HuH-7 (cell line): ENCODE measurements at regions not wholly inside any gene's neighbourhood (a gene's known extent, or its start where the extent isn't known, plus 50 kb on each side); places are given as distances from the start of the nearest gene placed in this dataset.

Experiments
- DNase-seq: peaks from one replicate; pipeline ENCODE4 v3.0.0; 2011; ENCODE audit warnings: low spot score

- DNase-seq = no peak
Measured at GRCh38 chr10:36688717-36689116, 436.7 kb upstream of the ANKRD30A start.

GRCh38 chr10:36683421-36683820, 442.0 kb upstream of the ANKRD30A start:
- no peak for DNase-seq

DNA sequence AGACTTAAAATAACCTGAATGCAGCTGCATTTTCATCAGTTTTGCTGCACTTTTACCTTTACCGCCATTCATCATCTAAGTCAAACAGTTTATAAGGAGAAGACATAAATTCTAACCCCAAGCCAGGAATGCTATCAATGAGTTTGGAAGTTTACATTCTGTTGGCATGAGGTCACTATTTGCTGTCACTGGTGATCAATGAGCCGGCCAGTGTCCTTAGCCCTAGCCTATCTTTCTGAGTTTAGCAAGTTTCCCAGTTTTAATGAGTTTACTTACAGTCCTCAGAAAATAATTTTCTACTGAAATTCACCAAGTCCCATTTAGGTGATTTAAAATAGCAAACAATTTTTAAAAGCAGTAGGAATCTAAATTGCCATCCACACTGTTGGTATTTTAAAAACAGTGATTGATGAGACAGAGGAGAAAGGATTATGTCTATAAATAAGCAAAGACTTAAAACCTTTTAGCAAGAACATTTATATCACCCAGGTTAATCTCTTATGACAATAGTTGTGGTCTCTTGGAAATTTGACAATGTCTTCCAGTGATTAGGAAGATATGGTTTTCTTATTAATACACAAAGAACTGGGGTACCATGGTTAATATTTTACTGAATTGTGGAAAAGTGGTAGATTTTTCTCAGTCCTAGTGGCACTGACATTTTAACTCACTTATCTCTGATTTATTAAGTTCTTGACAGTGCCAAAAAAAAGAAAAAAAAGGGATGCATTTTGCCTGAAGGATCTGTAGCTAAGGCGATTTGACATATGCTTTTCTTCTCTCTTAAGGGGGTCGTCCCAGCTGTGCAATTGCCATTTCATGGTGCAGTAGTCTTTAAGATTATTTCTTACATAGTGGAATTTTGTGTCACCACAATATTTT, 443.4 kb upstream of the ANKRD30A start:
- DNase-seq = peak; percentile 34

- DNase-seq = no peak
Measured at GRCh38 chr10:36679554-36679953, 445.8 kb upstream of the ANKRD30A start.

DNA sequence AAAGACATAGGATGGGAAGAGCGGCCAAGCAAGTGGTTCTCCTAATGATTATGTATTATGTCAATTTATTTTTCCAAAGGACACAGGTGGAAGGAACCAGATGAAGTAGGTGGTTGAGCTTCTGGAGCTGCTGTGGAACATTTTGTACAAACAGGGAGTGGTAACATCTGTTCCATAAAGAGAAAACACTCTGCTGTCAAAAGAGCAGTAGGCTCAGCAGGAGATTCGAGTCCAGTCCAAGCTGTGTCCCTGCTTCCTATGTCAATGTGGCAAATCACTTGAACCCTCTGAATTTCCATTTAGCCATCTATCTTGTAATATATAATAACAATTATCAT, 448.0 kb upstream of the ANKRD30A start:
- no peak for DNase-seq

GRCh38 chr10:36676756-36677430, 448.5 kb upstream of the ANKRD30A start:
- DNase-seq = no peak

DNA sequence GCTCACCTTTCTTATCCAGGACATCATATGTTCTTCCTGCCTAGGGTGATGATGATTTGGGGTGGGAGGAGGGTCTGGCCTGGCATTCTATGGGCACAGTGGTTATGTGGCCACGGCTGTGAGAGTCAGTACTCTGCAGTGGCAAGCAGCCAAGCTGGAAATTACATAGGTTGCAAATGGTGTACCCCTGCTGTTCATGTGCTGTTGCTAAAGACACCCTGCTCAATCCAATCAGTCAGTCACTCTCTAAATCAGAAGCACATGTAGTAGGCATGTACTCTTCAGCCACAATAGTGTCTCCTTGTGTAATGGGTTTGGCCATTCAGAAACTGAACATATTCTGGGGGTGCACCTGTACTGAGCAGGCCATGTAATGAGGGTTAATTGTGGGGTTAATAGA, 449.1 kb upstream of the ANKRD30A start:
- no peak for DNase-seq

GRCh38 chr10:36675458-36675880, 449.9 kb upstream of the ANKRD30A start:
- DNase-seq = no peak

DNA sequence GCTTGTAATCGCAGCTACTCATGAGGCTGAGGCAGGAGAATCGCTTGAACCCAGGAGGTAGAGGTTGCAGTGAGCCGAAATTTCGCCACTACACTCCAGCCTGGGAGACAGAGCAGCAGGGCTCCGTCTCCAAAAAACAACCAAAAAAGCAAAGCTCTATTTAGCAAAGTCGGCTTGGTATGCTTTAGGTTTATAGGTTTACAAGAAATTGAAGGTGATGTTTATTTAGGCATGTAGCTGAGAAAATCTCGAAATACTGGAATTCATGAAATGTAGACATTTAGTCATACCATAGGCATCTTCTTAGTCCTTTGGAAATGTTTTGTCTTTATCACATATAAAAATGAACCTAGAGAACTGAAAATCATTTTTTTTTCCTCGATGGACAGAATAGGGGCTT, 453.8 kb upstream of the ANKRD30A start:
- DNase-seq = no peak

DNA sequence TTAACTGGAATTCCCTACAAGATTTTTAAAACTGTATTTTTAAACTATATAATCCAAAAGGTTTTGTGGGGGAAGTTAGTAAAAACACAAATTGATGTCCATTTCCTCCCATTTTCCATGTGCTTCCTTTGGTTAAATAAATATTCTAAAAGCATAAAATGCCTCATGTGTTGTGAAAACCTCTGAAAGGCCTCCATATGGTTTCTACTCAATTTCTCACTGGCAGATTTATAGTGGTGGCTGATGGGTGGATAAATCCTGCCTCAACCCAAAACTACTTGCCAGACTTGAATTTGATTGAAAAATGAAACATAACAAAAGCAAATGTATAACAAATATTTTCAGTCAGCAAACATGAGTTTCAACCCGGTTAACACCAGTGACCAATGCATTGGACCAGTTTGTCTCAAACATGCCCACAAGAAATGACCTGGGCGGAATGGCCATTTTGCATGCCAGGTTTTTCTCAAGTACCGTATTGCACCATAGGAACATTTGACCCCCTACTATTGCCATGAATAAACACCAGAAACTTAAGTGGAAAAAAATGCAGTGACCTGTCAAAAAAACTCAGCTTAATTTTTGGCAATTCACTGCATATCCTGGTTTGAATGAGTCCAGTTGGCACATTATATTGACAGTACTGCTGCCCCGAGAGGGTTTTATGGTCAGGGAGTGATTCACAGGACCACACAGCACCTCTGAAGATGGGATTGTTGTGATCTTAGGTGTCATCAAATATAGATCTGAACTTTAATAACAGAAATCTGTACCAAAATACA, 454.6 kb upstream of the ANKRD30A start:
- no peak for DNase-seq

DNA sequence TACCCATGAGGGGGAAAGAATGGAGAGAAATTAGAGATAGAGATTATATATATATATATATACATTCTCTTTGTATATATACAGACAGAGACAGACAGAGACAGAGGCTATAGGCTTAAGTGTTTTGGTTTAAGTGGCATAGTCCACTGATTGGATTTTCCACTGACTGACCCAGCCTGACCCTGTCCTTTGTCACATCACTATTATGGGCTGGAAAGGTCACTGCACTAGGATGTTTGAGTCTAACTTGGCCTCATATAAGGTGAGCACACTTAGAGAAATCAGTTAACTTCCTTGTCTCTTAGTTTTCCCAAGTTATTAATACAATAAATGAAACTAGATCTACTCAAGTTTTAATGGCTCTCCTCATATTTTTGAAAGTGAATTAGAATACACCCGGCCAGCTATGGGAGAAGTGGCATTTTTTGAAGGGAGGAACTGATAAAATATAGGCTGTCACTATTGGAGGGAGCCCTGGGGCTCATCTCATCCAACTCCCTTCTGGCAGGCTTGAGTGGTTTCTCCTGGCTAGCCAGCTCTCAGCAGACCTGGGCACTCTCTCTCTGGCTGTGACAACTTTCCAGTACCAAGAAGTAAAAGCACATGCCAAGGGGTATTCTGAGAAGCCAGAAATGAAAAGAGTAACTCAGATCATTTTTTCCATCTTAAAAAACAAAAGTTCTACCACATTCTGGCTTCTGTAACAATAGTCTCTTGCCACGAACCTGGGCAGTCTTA, 455.6 kb upstream of the ANKRD30A start:
- DNase-seq = no peak

- no peak for DNase-seq
Measured at GRCh38 chr10:36666451-36666850, 458.9 kb upstream of the ANKRD30A start.

GRCh38 chr10:36662571-36662970, 462.8 kb upstream of the ANKRD30A start:
- no peak for DNase-seq

GRCh38 chr10:36650274-36650673, 475.1 kb upstream of the ANKRD30A start:
- no peak for DNase-seq

GRCh38 chr10:36647540-36647939, 477.9 kb upstream of the ANKRD30A start:
- DNase-seq = no peak

DNA sequence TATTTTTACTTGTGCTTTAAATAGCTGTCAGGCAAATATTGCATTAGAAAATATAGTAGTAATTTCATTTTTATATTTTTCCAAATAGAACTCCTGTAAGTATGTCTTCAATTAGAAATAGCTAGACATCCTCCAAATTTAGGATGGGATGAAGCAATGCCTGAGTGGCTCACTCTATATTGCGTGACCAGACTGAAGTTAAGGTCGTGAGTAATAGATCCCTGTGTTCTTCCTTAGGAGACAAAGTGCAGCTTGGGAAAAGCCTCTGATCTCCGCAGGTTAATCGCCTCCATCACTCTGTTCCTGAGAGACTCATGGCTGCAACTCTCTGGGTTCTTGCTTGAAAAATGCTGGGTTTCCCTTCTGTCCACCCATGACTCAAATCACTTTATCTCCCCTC, 484.8 kb upstream of the ANKRD30A start:
- DNase-seq = no peak

- no peak for DNase-seq
Measured at GRCh38 chr10:36638462-36639155, 486.8 kb upstream of the ANKRD30A start.

DNA sequence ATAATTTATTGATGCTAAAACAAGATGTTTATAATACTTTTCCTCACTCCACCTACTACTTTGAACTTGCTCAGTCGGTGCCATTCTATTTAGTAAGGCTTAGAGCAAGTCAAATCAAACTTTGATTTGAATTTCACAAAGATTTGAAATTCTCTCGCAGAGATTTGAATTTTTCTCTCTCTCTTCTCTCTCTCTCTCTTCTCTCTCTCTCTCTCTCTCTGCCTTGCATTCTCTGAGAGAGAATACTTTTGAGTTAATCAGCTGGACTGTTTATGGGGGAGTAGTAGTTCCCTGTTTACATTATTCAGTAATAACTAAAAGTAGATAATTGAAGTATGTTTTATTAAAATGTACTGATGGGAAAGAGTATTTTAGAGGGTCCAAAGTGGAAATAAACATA, 488.5 kb upstream of the ANKRD30A start:
- DNase-seq = no peak

GRCh38 chr10:36636285-36636839, 489.0 kb upstream of the ANKRD30A start:
- no peak for DNase-seq

- no peak for DNase-seq
Measured at GRCh38 chr10:36634916-36635315, 490.5 kb upstream of the ANKRD30A start.

DNA sequence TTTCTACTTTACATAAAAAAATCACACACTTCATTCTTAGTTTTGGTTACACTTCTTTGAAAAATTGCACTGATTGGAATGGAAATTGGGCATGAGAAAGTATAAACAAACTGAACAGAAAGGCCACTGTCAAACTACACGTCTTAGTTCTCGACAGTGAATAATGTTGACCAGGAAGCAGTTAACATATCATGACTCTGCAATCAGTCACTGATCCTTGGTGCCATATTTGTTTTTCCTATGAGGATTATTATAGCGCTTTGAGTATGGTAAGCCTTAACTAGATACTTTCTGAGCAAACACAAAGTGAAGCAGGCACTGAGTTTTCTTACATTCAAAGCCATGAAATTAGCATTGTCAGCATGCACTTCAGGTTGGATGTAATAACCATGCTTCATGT, 495.1 kb upstream of the ANKRD30A start:
- DNase-seq = no peak
